IMR-90 (cell line): ENCODE measurements at regions not wholly inside any gene's neighbourhood (a gene's known extent, or its start where the extent isn't known, plus 50 kb on each side); places are given as distances from the start of the nearest gene placed in this dataset.

Source experiments
- ATAC-seq: fragments of 200-7000 bp; cut with Tn5 transposase; 2 replicates; pipeline ENCODE4 v1.9.1; 2020; ENCODE audit warnings: low read depth, mild to moderate bottlenecking, moderate library complexity
- BruUV-seq: library from RNA; stranded (reverse); fragments of 400-500 nt; replicated peaks from 2 replicates; lab custom pipeline; 2021; lab: Mats Ljungman, UMichigan
- CTCF ChIA-PET: fragments of 300-600 bp; formaldehyde crosslinking; extraction: SDS; loops from one replicate; lab custom pipeline; 2021; ENCODE audit warnings: antibody characterized with exemption; lab: Yijun Ruan, JAX
- POLR2A ChIA-PET: fragments of 300-600 bp; sonication (Branson Sonifier 250); formaldehyde crosslinking; loops from one replicate; lab custom pipeline; 2022; ENCODE audit warnings: antibody characterized with exemption; ENCODE audit not compliant: unreplicated experiment; lab: Charles Lee
- DNase-seq: peaks from one replicate; pipeline ENCODE4 v3.0.0; 2013
- H2AFZ ChIP-seq: replicated peaks from 2 replicates; pipeline ENCODE3; 2013; ENCODE audit warnings: low read length, mild to moderate bottlenecking; ENCODE audit not compliant: poor library complexity
- H2AK5ac ChIP-seq: 2 replicates; pipeline ENCODE4 v1.6.1; 2013; ENCODE audit warnings: low read depth, low read length, inconsistent platforms
- H2AK9ac ChIP-seq: replicated peaks from 2 replicates; pipeline ENCODE3; 2013; ENCODE audit warnings: mild to moderate bottlenecking, low read depth, low read length, moderate library complexity; ENCODE audit not compliant: poor library complexity
- H2BK120ac ChIP-seq: 2 replicates; pipeline ENCODE4 v1.6.1; 2013; ENCODE audit warnings: low read depth, low read length, inconsistent platforms
- H2BK15ac ChIP-seq: 3 replicates; pipeline ENCODE4 v1.6.1; 2013; ENCODE audit warnings: low read depth, low read length, inconsistent platforms
- H2BK20ac ChIP-seq: 2 replicates; pipeline ENCODE4 v1.6.1; 2013; ENCODE audit warnings: low read depth, mild to moderate bottlenecking, inconsistent platforms, low read length, moderate library complexity
- H2BK5ac ChIP-seq: 2 replicates; pipeline ENCODE4 v1.6.1; 2013; ENCODE audit warnings: mild to moderate bottlenecking, low read depth, low read length, inconsistent platforms; ENCODE audit not compliant: poor library complexity, severe bottlenecking
- H3K14ac ChIP-seq: replicated peaks from 2 replicates; pipeline ENCODE4 v1.6.1; 2013; ENCODE audit warnings: low read depth, low read length, inconsistent platforms
- H3K18ac ChIP-seq: 2 replicates; pipeline ENCODE4 v1.6.1; 2013; ENCODE audit warnings: low read depth, low read length, control low read depth
- H3K23ac ChIP-seq: 2 replicates; pipeline ENCODE4 v1.6.1; 2013; ENCODE audit warnings: low read depth, low read length, inconsistent platforms
- H3K27ac ChIP-seq: 2 replicates; pipeline ENCODE4 v1.5.1; 2013; ENCODE audit warnings: mild to moderate bottlenecking, control low read depth, low read length; ENCODE audit not compliant: insufficient read depth
- H3K27me3 ChIP-seq: 2 replicates; pipeline ENCODE4 v1.6.1; 2013; ENCODE audit warnings: low read length; ENCODE audit not compliant: control insufficient read depth, insufficient read depth
- H3K36me3 ChIP-seq: 2 replicates; pipeline ENCODE4 v1.6.1; 2013; ENCODE audit warnings: low read length, mixed read lengths; ENCODE audit not compliant: control insufficient read depth, insufficient read depth
- H3K4ac ChIP-seq: 2 replicates; pipeline ENCODE4 v1.6.1; 2013; ENCODE audit warnings: low read depth, low read length, inconsistent platforms
- H3K4me1 ChIP-seq: 2 replicates; pipeline ENCODE4 v1.6.1; 2013; ENCODE audit warnings: low read length, mixed read lengths; ENCODE audit not compliant: control insufficient read depth, insufficient read depth
- H3K4me2 ChIP-seq: 2 replicates; pipeline ENCODE4 v1.6.1; 2013; ENCODE audit warnings: low read depth, mild to moderate bottlenecking, control low read depth, low read length, moderate library complexity
- H3K4me3 ChIP-seq: 2 replicates; pipeline ENCODE4 v1.5.1; 2013; ENCODE audit warnings: low read depth, mild to moderate bottlenecking, control low read depth, low read length, moderate library complexity; ENCODE audit not compliant: insufficient read depth
- H3K56ac ChIP-seq: 2 replicates; pipeline ENCODE4 v1.6.1; 2013; ENCODE audit warnings: low read length, inconsistent platforms; ENCODE audit not compliant: insufficient read depth; ENCODE audit errors: extremely low read depth
- H3K79me1 ChIP-seq, 2 experiments: 2 replicates each; pipeline ENCODE4 v1.6.1; 2013; ENCODE audit warnings: low read length in 2 of 2, inconsistent platforms in 1 of 2, low read depth in 1 of 2
- H3K9ac ChIP-seq: 2 replicates; pipeline ENCODE4 v1.6.1; 2013; ENCODE audit warnings: low read depth, low read length, control low read depth
- H3K9me1 ChIP-seq: 2 replicates; pipeline ENCODE4 v1.6.1; 2013; ENCODE audit warnings: low read length, inconsistent platforms; ENCODE audit not compliant: insufficient read depth
- H3K9me3 ChIP-seq: 2 replicates; pipeline ENCODE4 v1.6.1; 2013; ENCODE audit warnings: low read length; ENCODE audit not compliant: control insufficient read depth, insufficient read depth
- H4K20me1 ChIP-seq: 2 replicates; pipeline ENCODE4 v1.6.1; 2013; ENCODE audit warnings: low read length, inconsistent platforms; ENCODE audit not compliant: insufficient read depth
- H4K5ac ChIP-seq: 2 replicates; pipeline ENCODE4 v1.6.1; 2013; ENCODE audit warnings: mild to moderate bottlenecking, low read depth, low read length, control low read depth
- H4K8ac ChIP-seq, 2 experiments: 2 replicates each; pipeline ENCODE4 v1.6.1; 2013; ENCODE audit warnings: low read depth in 2 of 2, low read length in 2 of 2, control low read depth in 1 of 2, inconsistent platforms in 1 of 2
- H4K91ac ChIP-seq: 2 replicates; pipeline ENCODE4 v1.6.1; 2013; ENCODE audit warnings: low read depth, low read length, inconsistent platforms; ENCODE audit not compliant: insufficient read depth
- BHLHE40 ChIP-seq: fragments of 150-350 bp; IDR thresholded peaks from 2 replicates; pipeline ENCODE4 v1.6.1; 2016; ENCODE audit warnings: mild to moderate bottlenecking, low read depth, low read length
- CEBPB ChIP-seq: IDR thresholded peaks from 2 replicates; pipeline ENCODE4 v1.6.1; 2012; ENCODE audit warnings: low read depth, low read length, improper control_type of control experiment
- CHD1 ChIP-seq: IDR thresholded peaks from 2 replicates; pipeline ENCODE4 v1.6.1; 2012; ENCODE audit warnings: low read depth, low read length, improper control_type of control experiment
- CTCF ChIP-seq: conservative IDR thresholded peaks from 2 replicates; pipeline ENCODE4 v1.5.1; 2012; ENCODE audit warnings: mild to moderate bottlenecking, low read depth, low read length, improper control_type of control experiment
- ELK1 ChIP-seq: fragments of 150-350 bp; IDR thresholded peaks from 2 replicates; pipeline ENCODE4 v1.6.1; 2016; ENCODE audit warnings: low read depth, mild to moderate bottlenecking, low read length, moderate library complexity, borderline replicate concordance
- FOS ChIP-seq: fragments of 150-350 bp; IDR thresholded peaks from 2 replicates; pipeline ENCODE4 v1.6.1; 2016; ENCODE audit warnings: low read depth, low read length
- MAFK ChIP-seq: IDR thresholded peaks from 2 replicates; pipeline ENCODE4 v1.6.1; 2012; ENCODE audit warnings: low read depth, low read length, improper control_type of control experiment
- MAZ ChIP-seq: IDR thresholded peaks from 2 replicates; pipeline ENCODE4 v1.6.1; 2012; ENCODE audit warnings: low read depth, mild to moderate bottlenecking, low read length, improper control_type of control experiment, moderate library complexity, borderline replicate concordance
- MXI1 ChIP-seq: IDR thresholded peaks from 2 replicates; pipeline ENCODE4 v1.6.1; 2012; ENCODE audit warnings: low read depth, mild to moderate bottlenecking, low read length, moderate library complexity, borderline replicate concordance
- NFE2L2 ChIP-seq: fragments of 150-350 bp; IDR thresholded peaks from 2 replicates; pipeline ENCODE4 v1.6.1; 2016; ENCODE audit warnings: low read depth, mild to moderate bottlenecking, low read length
- RAD21 ChIP-seq: IDR thresholded peaks from 2 replicates; pipeline ENCODE4 v1.6.1; 2012; ENCODE audit warnings: low read length, improper control_type of control experiment
- RCOR1 ChIP-seq: IDR thresholded peaks from 2 replicates; pipeline ENCODE4 v1.6.1; 2012; ENCODE audit warnings: mild to moderate bottlenecking, low read length, improper control_type of control experiment; ENCODE audit not compliant: insufficient replicate concordance
- RFX5 ChIP-seq: IDR thresholded peaks from 2 replicates; pipeline ENCODE4 v1.8.0; 2012; ENCODE audit warnings: low read depth, mild to moderate bottlenecking, low read length, moderate library complexity
- SMC3 ChIP-seq: fragments of 150-350 bp; IDR thresholded peaks from 2 replicates; pipeline ENCODE4 v1.6.1; 2016; ENCODE audit warnings: low read depth, mild to moderate bottlenecking, antibody characterized with exemption, low read length, moderate library complexity
- USF2 ChIP-seq: fragments of 150-350 bp; IDR thresholded peaks from 2 replicates; pipeline ENCODE4 v1.6.1; 2017; ENCODE audit warnings: mild to moderate bottlenecking, antibody characterized with exemption, low read length, low read depth
- WGBS, 2 experiments: methylation state at CpG; one replicate each; pipeline versions ENCODE4 v1.1.5 to v1.1.7; 2013; ENCODE audit warnings: missing lambda C conversion rate in 2 of 2; ENCODE audit not compliant: insufficient read length in 1 of 2; ENCODE audit errors: extremely low coverage in 2 of 2; 5-methylcytosine and 5-hydroxymethylcytosine counted together
- dilution Hi-C: fragments of 300-500 bp; cut with HindIII; formaldehyde crosslinking; loops from one replicate; pipeline ENCODE4 v1.14.3; 2018; ENCODE audit warnings: low sequenced_read_pairs; ENCODE audit not compliant: unreplicated experiment
- in situ Hi-C: fragments of 300-500 bp; cut with MboI; formaldehyde crosslinking; loops from 3 replicates; pipeline ENCODE4 v1.14.3; 2019; ENCODE audit warnings: low sequenced_read_pairs, inconsistent platforms, mixed read lengths
- intact Hi-C: fragments of 100-400 bp; cut with micrococcal nuclease; formaldehyde crosslinking; loops from 2 replicates; pipeline ENCODE4 v1.10.0; 2022

- no peak for ATAC-seq
- Histone ChIP-seq H3K4me2 (no peak overlapping the region), H2BK15ac (no peak overlapping the region), H3K36me3 (no peaks in the 10 kb centered on the region), H2AK5ac (no peak overlapping the region), H3K27me3 (peaks cover 2% of the 10 kb centered on the region; the same call in 1 of the 2 replicates), H2AK9ac (no peak overlapping the region), H3K56ac (no peak overlapping the region), H4K5ac (no peak overlapping the region), H3K9ac (no peak overlapping the region), H3K9me3 (no peaks in the 10 kb centered on the region), H2BK120ac (no peak overlapping the region), H3K4me3 (no peak overlapping the region), H4K8ac (no peak overlapping the region), H2AFZ (no peak overlapping the region), H3K4ac (no peak overlapping the region), H3K18ac (no peak overlapping the region), H3K9me1 (no peaks in the 10 kb centered on the region), H4K20me1 (no peaks in the 10 kb centered on the region), H2BK5ac (no peak overlapping the region), H4K91ac (no peak overlapping the region), H3K79me1 (no peaks in the 10 kb centered on the region), H3K4me1 (no peaks in the 10 kb centered on the region), H2BK20ac (no peak overlapping the region), H3K27ac (no peak overlapping the region), H3K23ac (no peak overlapping the region), H3K14ac (no peak overlapping the region)
- dilution Hi-C loops = no loop called here
- ChIA-PET CTCF (no interaction called here), POLR2A (no interaction called here)
- TF ChIP-seq BHLHE40 (no peak), SMC3 (no peak), ELK1 (no peak), CTCF (no peak), MAFK (no peak), MXI1 (no peak), RCOR1 (no peak), CHD1 (no peak), RFX5 (no peak), RAD21 (no peak), MAZ (no peak), CEBPB (no peak), FOS (no peak), NFE2L2 (no peak), USF2 (no peak)
- BruUV-seq = no TSS peak
- intact Hi-C loops = no loop called here
- no CpG with 5 or more reads among the region's 5 CpGs for WGBS, 2 experiments
- in situ Hi-C loops = no loop called here
- DNase-seq = no peak
These were observed 540.0 kb downstream of the LMO7 start for GRCh38 chr13:76175961-76176725.
